ENCODE measurements at regions not wholly inside any gene's neighbourhood (a gene's known extent, or its start where the extent isn't known, plus 50 kb on each side); places are given as distances from the start of the nearest gene placed in this dataset.

- TF ChIP-seq CTCF (IDR thresholded peaks at IDR 0.05) (no peak), POLR2A (IDR thresholded peaks at IDR 0.05) (no peak)
Observed at GRCh38 chr2:128812183-128812940, 493.7 kb upstream of the HS6ST1 start.

Measured in prostate gland (tissue), 2 donors.